ENCODE measurements at regions not wholly inside any gene's neighbourhood (a gene's known extent, or its start where the extent isn't known, plus 50 kb on each side); places are given as distances from the start of the nearest gene placed in this dataset.

DNA sequence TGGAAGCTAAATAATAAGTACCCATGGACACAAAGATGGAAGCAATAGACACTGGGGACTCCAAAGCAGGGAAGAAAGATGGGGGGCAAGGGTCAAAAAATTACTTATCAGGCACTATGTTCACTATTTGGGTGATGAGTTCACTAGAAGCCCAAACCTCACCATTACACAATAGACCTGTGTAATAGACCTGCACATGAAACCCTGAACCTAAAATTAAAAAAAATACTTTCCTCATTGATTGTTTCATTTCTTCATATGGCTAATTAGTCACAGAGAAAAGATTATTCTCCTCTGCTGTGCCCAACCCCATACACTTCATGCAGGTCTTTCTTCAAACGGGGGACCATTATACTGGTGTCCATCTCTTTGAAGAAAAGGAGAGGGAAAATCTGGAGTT, 213.0 kb upstream of the DTNBP1 start:
- no peak for TF ChIP-seq CEBPB (IDR thresholded peaks at IDR 0.05)
- TF ChIP-seq, protein P1, sequence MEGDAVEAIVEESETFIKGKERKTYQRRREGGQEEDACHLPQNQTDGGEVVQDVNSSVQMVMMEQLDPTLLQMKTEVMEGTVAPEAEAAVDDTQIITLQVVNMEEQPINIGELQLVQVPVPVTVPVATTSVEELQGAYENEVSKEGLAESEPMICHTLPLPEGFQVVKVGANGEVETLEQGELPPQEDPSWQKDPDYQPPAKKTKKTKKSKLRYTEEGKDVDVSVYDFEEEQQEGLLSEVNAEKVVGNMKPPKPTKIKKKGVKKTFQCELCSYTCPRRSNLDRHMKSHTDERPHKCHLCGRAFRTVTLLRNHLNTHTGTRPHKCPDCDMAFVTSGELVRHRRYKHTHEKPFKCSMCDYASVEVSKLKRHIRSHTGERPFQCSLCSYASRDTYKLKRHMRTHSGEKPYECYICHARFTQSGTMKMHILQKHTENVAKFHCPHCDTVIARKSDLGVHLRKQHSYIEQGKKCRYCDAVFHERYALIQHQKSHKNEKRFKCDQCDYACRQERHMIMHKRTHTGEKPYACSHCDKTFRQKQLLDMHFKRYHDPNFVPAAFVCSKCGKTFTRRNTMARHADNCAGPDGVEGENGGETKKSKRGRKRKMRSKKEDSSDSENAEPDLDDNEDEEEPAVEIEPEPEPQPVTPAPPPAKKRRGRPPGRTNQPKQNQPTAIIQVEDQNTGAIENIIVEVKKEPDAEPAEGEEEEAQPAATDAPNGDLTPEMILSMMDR (IDR thresholded peaks at IDR 0.05): no peak
- TF ChIP-seq MYC (IDR thresholded peaks at IDR 0.05; ENCODE audit: borderline replicate concordance, low read length): no peak
- no peak for TF ChIP-seq RAD21 (conservative IDR thresholded peaks at IDR 0.05 in 1 of 2, IDR thresholded peaks at IDR 0.05 in 1 of 2)
- TF ChIP-seq POLR2A (IDR thresholded peaks at IDR 0.05; ENCODE audit: low read length): no peak
- TF ChIP-seq, protein P2, sequence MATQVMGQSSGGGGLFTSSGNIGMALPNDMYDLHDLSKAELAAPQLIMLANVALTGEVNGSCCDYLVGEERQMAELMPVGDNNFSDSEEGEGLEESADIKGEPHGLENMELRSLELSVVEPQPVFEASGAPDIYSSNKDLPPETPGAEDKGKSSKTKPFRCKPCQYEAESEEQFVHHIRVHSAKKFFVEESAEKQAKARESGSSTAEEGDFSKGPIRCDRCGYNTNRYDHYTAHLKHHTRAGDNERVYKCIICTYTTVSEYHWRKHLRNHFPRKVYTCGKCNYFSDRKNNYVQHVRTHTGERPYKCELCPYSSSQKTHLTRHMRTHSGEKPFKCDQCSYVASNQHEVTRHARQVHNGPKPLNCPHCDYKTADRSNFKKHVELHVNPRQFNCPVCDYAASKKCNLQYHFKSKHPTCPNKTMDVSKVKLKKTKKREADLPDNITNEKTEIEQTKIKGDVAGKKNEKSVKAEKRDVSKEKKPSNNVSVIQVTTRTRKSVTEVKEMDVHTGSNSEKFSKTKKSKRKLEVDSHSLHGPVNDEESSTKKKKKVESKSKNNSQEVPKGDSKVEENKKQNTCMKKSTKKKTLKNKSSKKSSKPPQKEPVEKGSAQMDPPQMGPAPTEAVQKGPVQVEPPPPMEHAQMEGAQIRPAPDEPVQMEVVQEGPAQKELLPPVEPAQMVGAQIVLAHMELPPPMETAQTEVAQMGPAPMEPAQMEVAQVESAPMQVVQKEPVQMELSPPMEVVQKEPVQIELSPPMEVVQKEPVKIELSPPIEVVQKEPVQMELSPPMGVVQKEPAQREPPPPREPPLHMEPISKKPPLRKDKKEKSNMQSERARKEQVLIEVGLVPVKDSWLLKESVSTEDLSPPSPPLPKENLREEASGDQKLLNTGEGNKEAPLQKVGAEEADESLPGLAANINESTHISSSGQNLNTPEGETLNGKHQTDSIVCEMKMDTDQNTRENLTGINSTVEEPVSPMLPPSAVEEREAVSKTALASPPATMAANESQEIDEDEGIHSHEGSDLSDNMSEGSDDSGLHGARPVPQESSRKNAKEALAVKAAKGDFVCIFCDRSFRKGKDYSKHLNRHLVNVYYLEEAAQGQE (IDR thresholded peaks at IDR 0.05): no peak

Measured in A549 (cell line).